Adipocyte (in vitro differentiated cells): ENCODE measurements at regions not wholly inside any gene's neighbourhood (a gene's known extent, or its start where the extent isn't known, plus 50 kb on each side); places are given as distances from the start of the nearest gene placed in this dataset.

ENCODE experiments used
- DNase-seq: peaks from one replicate; pipeline ENCODE4 v3.0.0-alpha.2; 2015; ENCODE audit warnings: low read depth
- H3K27me3 ChIP-seq: replicated peaks from 2 replicates; pipeline ENCODE4 v1.7.0; 2013; ENCODE audit warnings: mild to moderate bottlenecking, low read length, moderate library complexity; ENCODE audit not compliant: control insufficient read depth, insufficient read depth
- H3K36me3 ChIP-seq: 2 replicates; pipeline ENCODE4 v1.7.0; 2013; ENCODE audit warnings: low read length, mild to moderate bottlenecking, moderate library complexity; ENCODE audit not compliant: control insufficient read depth, insufficient read depth, severe bottlenecking
- H3K4me1 ChIP-seq: 2 replicates; pipeline ENCODE4 v1.7.0; 2013; ENCODE audit warnings: mild to moderate bottlenecking, low read length, moderate library complexity; ENCODE audit not compliant: control insufficient read depth, insufficient read depth
- H3K4me3 ChIP-seq: 2 replicates; pipeline ENCODE4 v1.7.0; 2013; ENCODE audit warnings: mild to moderate bottlenecking, low read length, moderate library complexity
- H3K9ac ChIP-seq: 2 replicates; pipeline ENCODE4 v1.7.0; 2013; ENCODE audit warnings: mild to moderate bottlenecking, low read length, moderate library complexity
- H3K9me3 ChIP-seq: 2 replicates; pipeline ENCODE4 v1.7.0; 2013; ENCODE audit warnings: mild to moderate bottlenecking, low read length, moderate library complexity; ENCODE audit not compliant: control insufficient read depth

DNA sequence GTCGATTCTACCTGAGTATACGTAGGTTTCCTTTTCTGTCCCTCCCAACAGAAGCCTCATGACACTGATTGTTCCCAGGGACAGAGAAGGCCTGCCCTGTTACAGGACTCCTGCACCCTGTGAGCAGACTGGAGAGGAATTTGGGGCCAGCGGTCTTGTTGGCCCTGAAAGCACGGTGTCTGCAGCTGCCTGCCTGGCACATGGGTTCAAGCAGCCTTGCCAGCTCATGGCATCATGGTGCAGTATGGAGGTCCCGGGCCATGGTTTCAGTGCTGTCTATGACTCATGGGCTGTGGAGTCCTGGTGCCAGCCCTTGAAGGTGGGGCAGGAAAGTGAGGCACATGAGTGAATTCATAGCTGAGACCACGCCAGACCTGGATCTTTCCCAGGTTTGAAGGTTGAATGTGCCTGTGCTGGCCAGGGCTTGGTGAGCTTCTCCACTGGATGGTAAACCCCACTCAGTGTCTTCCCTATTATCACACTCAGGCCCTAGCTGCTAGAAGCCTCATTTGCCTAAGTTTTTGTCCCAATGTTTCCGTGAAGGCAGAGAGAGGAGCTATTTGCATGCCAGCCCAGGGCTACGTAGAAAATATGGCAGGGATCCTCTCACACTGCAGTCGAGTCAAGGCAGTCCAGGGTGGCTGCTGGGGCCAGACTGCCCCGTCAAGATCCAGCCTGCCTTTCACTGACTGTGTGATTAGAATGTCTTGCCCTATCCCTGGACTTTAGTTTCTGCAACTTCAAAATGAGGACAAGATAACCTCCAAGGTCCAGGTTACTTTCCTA, 277.2 kb upstream of the CCL2 start:
- no peak for DNase-seq
- H3K27me3 ChIP-seq, result peaks cover 8% of the 10 kb centered on the region
- H3K9ac ChIP-seq, result no peak overlapping the region
- no peak overlapping the region for H3K4me3 ChIP-seq
- no peaks in the 10 kb centered on the region for H3K9me3 ChIP-seq
- H3K4me1 ChIP-seq, result no peaks in the 10 kb centered on the region
- H3K36me3 ChIP-seq, result no peaks in the 10 kb centered on the region

DNA sequence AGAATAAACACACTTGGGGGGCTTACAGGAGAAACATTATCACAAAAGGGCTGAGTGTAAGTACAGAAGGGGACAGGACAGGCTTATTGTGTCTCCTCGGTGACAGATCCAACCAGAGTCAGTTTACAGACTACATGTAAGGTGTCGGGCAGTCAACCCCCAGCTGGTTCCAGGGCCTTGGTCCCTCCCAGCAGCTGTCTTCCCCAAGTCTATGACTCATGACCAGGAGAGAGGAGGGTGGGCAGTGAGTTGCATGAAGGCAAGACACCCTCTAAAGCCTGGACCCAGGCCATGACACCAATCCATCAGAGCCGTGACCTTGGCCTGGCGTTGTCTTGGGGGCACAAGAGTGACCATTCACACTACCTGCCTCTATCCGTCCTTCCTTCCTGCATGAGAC, 276.2 kb upstream of the CCL2 start:
- Histone ChIP-seq H3K9ac (no peak overlapping the region), H3K4me3 (no peak overlapping the region)
- no peak for DNase-seq

DNA sequence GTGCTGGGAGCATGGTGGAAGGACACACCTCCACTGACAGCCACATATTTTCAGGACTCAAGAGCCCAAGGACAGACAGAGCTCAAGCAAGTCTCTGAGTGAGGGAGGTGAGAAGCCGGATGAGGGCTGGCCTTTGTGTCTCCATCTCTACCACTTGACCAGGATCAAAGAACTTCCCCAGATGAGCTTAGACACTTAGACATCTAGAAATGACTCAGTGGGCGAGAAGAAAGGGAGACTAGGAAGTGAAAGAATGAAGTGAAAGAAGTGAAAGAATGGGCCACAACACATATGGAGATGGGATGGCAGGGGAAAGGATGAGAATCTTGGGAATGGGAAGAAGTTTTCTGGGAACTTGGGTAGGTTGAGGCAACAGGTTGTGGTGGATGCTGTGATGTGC, 274.9 kb upstream of the CCL2 start:
- Histone ChIP-seq H3K4me3 (no peak overlapping the region), H3K36me3 (no peaks in the 10 kb centered on the region), H3K9me3 (no peaks in the 10 kb centered on the region), H3K9ac (no peak overlapping the region), H3K27me3 (peaks cover 8% of the 10 kb centered on the region), H3K4me1 (no peaks in the 10 kb centered on the region)
- DNase-seq, result no peak

More for the DNA sequence above, 276.2 kb upstream of the CCL2 start:
- Histone ChIP-seq H3K4me1 (no peaks in the 10 kb centered on the region), H3K9me3 (no peaks in the 10 kb centered on the region), H3K36me3 (no peaks in the 10 kb centered on the region), H3K27me3 (peaks cover 8% of the 10 kb centered on the region)

DNA sequence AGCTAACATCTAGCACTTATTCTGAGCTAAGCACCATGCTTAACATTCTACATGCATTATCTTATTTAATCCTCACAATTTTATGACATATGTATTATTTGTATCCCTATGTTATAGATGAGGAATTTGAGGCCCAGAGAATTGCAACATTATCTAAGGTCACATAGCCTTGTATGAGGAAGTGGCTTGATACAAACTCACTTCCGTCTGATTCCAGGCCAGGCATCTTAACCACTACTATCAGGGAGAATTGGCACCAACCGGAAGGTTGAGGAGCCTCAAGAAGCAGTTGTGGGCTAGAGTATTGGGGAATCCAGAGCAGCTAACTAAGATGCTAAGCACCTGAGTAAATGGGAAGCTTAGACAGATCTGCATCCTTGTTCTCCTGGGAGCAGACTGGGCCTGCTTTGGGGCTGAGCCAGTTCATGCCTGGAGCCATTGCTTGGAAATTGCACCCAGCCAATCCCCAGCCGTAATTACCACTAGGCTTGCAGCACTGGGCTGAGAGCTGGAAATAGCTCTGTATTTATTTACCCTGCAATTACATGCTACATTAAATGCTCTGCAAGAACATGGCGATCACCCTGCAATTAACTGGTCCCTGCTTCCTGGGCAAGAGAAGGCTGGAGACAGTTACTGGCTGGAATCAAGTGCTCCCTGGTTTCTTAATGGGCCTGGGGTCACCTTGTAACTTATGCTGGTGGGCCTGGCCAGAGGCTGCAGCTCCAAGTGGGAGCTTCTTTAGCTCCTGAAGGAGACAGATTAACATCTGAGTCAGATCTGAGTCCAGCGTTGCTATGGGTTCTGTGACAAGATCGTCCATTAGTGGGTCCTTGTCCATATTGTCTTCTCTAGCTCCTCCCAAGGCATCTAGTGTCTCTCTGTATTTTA, 273.1 kb upstream of the CCL2 start:
- DNase-seq, result no peak
- H3K9ac ChIP-seq, result no peak overlapping the region
- H3K27me3 ChIP-seq, result peaks cover 13% of the 10 kb centered on the region
- no peaks in the 10 kb centered on the region for H3K9me3 ChIP-seq
- H3K4me3 ChIP-seq, result no peak overlapping the region
- no peaks in the 10 kb centered on the region for H3K36me3 ChIP-seq
- H3K4me1 ChIP-seq, result no peaks in the 10 kb centered on the region

DNA sequence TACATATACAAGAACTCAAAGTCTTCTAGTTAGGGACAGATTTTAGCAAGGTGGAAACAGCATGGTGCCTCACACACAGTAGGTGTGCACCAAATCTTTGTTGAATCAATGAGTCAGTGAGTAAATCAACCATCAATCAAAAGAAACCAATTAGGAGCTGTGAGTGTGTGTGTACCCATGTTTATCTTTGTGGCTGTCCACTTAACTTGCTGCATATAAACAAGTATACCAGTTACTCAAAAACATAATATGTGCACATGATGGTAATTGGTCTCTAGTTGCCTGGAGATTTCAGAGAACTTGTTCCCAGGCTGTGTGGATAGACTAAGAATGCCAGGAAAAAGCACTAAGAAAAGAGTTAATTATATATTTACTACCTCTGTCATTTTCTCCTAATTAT, 272.2 kb upstream of the CCL2 start:
- no peak for DNase-seq
- Histone ChIP-seq H3K9ac (no peak overlapping the region), H3K4me3 (no peak overlapping the region), H3K27me3 (peaks cover 15% of the 10 kb centered on the region), H3K9me3 (no peaks in the 10 kb centered on the region), H3K36me3 (no peaks in the 10 kb centered on the region), H3K4me1 (no peaks in the 10 kb centered on the region)

DNA sequence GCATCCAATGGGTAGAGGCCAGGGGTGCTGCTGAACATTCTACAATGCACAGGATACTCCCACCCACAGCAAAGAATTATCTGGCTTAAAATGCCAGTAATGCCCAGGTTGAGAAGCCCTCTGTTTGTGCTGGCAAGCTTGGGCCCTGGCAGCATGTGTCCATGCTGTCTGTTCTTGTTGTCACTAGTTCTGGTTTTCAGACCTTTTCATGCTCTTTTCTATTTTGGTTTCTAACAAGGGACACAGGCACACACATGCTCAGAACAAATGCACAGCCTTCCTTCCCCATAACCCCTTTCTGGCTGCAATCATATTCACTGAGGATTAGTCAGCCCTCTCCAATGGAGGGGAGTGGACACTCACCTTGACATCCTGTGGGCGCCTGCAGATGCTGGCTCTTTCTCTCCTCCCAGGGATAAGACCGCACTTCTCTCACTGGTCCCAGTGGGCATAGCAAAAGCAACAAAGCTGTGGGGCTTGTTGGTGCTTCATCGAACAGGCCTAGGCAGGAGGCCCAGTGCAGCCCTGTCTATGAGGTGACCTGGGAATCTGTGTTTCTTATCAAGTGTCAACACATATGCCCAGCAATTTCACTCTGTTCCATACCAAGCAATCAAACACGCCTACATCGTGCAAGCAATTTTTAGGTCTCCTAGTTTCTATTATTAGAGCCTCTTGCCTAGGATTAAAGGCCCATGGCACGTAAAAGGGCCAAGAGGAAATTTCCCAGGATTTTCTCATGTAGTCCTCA, 271.1 kb upstream of the CCL2 start:
- Histone ChIP-seq H3K27me3 (peaks cover 16% of the 10 kb centered on the region), H3K9me3 (no peaks in the 10 kb centered on the region), H3K4me1 (no peaks in the 10 kb centered on the region), H3K4me3 (no peak overlapping the region), H3K36me3 (no peaks in the 10 kb centered on the region), H3K9ac (no peak overlapping the region)
- DNase-seq, result no peak

DNA sequence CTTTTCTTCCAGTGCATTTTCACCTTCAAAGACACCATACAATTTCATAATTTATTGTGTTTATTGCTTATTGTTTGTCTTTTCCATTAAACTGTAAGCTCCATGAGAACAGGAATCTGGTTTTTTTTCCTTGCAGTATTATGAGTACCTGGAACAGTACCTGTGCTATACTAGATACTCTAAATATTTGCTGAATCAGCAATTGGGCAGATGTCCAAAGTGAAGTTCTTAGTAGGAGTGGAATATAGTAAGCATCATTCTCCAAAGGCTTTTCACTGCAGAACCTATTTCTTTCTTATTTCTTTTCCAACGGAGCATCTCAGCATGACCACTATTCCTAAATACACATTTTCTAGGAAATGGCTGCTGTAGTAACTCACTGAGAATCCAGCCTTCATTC, 269.0 kb upstream of the CCL2 start:
- Histone ChIP-seq H3K9ac (no peak overlapping the region), H3K36me3 (no peaks in the 10 kb centered on the region), H3K4me1 (no peaks in the 10 kb centered on the region), H3K27me3 (peaks cover 16% of the 10 kb centered on the region), H3K9me3 (no peaks in the 10 kb centered on the region), H3K4me3 (no peak overlapping the region)
- DNase-seq, result no peak

DNA sequence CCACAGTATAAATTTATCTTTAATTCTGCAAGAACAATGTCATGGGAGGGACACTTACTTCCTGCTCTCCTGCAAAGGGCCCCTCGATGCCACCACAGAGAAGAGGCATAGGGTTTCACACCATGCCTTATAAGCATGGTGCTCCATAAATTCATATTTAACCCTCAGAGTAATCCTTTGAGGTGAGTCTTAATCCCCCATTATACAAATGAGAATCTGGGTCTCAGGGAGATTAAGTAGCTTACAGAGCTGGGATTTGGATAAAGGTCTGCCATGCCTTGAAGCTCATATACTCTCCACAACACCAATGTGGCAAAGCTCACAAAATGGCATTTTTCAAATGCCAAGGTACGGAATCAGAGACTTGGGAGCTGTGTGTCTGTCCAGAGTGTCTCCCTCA, 268.5 kb upstream of the CCL2 start:
- peaks cover 16% of the 10 kb centered on the region for H3K27me3 ChIP-seq
- no peaks in the 10 kb centered on the region for H3K4me1 ChIP-seq
- no peaks in the 10 kb centered on the region for H3K36me3 ChIP-seq
- H3K4me3 ChIP-seq, result no peak overlapping the region
- no peak for DNase-seq
- H3K9ac ChIP-seq, result no peak overlapping the region
- no peaks in the 10 kb centered on the region for H3K9me3 ChIP-seq

DNA sequence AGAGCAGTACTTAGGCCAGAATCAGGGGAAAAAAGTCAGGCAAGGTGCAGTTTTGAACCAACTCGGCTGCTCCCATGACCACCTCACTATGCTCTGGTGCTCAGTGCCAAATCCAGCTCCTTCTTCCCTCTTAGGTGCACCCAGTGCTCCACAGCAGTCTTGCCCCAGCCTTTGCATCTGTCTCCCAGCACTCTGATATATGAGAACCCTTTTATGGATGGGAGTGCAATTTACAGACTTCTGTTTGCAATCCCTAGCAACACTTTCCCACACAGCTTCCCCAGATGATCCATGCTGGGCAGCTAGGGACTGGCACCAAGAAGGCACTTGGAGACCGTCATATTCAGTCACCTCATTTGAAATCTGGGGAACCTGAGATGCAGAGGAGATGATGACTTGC, 267.9 kb upstream of the CCL2 start:
- H3K9me3 ChIP-seq, result no peaks in the 10 kb centered on the region
- peaks cover 13% of the 10 kb centered on the region for H3K27me3 ChIP-seq
- DNase-seq, result no peak
- no peaks in the 10 kb centered on the region for H3K4me1 ChIP-seq
- no peak overlapping the region for H3K9ac ChIP-seq
- H3K36me3 ChIP-seq, result no peaks in the 10 kb centered on the region
- H3K4me3 ChIP-seq, result no peak overlapping the region

DNA sequence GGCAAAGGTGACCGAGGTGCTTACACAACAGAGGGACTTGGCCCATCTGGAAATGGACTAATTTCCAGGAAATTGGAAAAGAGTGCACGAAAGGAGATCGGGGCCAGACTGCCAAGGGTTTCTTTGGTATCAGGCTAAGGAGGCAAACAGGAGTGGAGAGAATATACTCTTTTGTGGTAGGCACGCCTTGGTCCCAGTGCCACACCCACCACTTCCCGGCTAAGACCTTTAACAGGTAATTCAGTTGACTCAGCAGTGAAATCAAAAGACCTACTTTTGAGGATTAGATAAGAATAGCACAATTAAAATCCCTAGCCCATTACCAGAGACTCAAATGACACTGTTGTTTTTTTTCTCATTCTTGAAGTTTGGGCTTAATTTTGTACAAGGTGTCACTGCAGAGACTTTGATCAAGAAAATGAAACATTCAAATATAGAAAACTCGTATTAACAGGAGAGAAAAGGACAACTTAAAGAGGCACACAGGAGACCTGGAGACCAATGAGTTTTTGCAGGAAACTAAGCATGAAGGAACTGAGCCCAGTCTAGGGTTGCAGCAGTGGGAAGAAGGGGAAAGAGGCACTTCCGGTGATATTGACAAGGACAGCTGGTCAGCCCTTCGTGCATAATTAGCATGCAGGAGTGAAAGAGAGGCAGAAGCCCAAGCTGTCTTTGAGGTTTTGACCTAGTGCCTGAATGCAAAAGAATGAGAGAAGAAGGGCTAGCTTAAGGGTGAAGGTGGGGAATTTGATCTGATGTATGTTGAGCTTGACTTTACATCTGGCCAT, 265.5 kb upstream of the CCL2 start:
- H3K36me3 ChIP-seq, result no peaks in the 10 kb centered on the region
- DNase-seq, result no peak
- H3K9me3 ChIP-seq, result no peaks in the 10 kb centered on the region
- no peak overlapping the region for H3K4me3 ChIP-seq
- H3K4me1 ChIP-seq, result no peaks in the 10 kb centered on the region
- peaks cover 10% of the 10 kb centered on the region for H3K27me3 ChIP-seq
- no peak overlapping the region for H3K9ac ChIP-seq
